DND-41 (cell line): ENCODE measurements at regions not wholly inside any gene's neighbourhood (a gene's known extent, or its start where the extent isn't known, plus 50 kb on each side); places are given as distances from the start of the nearest gene placed in this dataset.

Experiments
- ATAC-seq: fragments of 200-7000 bp; cut with Tn5 transposase; 3 replicates; pipeline ENCODE4 v1.9.1; 2021; ENCODE audit warnings: low read depth; ENCODE audit not compliant: insufficient read depth
- DNase-seq: peaks from one replicate; pipeline ENCODE4 v3.0.0-alpha.2; 2020
- H2AFZ ChIP-seq: 2 replicates; pipeline ENCODE4 v1.6.0; 2012; ENCODE audit warnings: low read depth, low read length
- H3K27ac ChIP-seq: 2 replicates; pipeline ENCODE4 v1.5.1; 2012; ENCODE audit warnings: low read length, inconsistent platforms
- H3K27me3 ChIP-seq: fragments of 200-600 bp; sonication (generic); 2 replicates; pipeline ENCODE4 v1.6.0; 2012; ENCODE audit warnings: low read length, mild to moderate bottlenecking, inconsistent platforms; ENCODE audit not compliant: insufficient read depth, poor library complexity
- H3K36me3 ChIP-seq: 2 replicates; pipeline ENCODE4 v1.5.1; 2012; ENCODE audit warnings: low read length, inconsistent platforms; ENCODE audit not compliant: insufficient read depth
- H3K4me1 ChIP-seq: 2 replicates; pipeline ENCODE4 v1.5.1; 2012; ENCODE audit warnings: mild to moderate bottlenecking, low read length; ENCODE audit not compliant: insufficient read depth
- H3K4me2 ChIP-seq: 2 replicates; pipeline ENCODE4 v1.6.0; 2012; ENCODE audit warnings: mild to moderate bottlenecking, moderate library complexity, low read length, inconsistent platforms; ENCODE audit not compliant: insufficient read depth
- H3K4me3 ChIP-seq, 2 experiments: fragments of 200-600 bp in 1 of 2; shearing (Covaris generic) in 1 of 2; 2 replicates each; pipeline ENCODE4 v1.5.1; 2012 to 2016; ENCODE audit warnings: inconsistent platforms in 2 of 2, low read length in 2 of 2, mild to moderate bottlenecking in 2 of 2, low read depth in 1 of 2, moderate library complexity in 1 of 2
- H3K79me2 ChIP-seq: 2 replicates; pipeline ENCODE4 v1.6.0; 2012; ENCODE audit warnings: low read length, inconsistent platforms; ENCODE audit not compliant: insufficient read depth
- H3K9ac ChIP-seq: 2 replicates; pipeline ENCODE4 v1.6.0; 2012; ENCODE audit warnings: low read depth, mild to moderate bottlenecking, inconsistent platforms, low read length, moderate library complexity
- H3K9me3 ChIP-seq: 2 replicates; pipeline ENCODE4 v1.5.1; 2012; ENCODE audit warnings: low read length, moderate library complexity, mild to moderate bottlenecking, inconsistent platforms; ENCODE audit not compliant: insufficient read depth, severe bottlenecking
- H4K20me1 ChIP-seq: 2 replicates; pipeline ENCODE4 v1.6.0; 2012; ENCODE audit warnings: low read length; ENCODE audit not compliant: insufficient read depth
- CTCF ChIP-seq: IDR thresholded peaks from 2 replicates; pipeline ENCODE4 v1.5.1; 2012; ENCODE audit warnings: borderline replicate concordance, low read length, moderate library complexity, mild to moderate bottlenecking; ENCODE audit not compliant: poor library complexity, severe bottlenecking; ENCODE audit errors: extremely low read depth
- EZH2 ChIP-seq: IDR thresholded peaks from 3 replicates; pipeline ENCODE4 v1.6.1; 2012; ENCODE audit warnings: borderline replicate concordance, low read depth, mild to moderate bottlenecking, moderate library complexity, low read length, inconsistent platforms; ENCODE audit not compliant: severe bottlenecking

- no peaks in the 10 kb centered on the region for H3K79me2 ChIP-seq
- ATAC-seq (no peak), DNase-seq (no peak)
- no peaks in the 10 kb centered on the region for H4K20me1 ChIP-seq
- H3K27ac ChIP-seq: no peak overlapping the region
- H3K9me3 ChIP-seq: no peaks in the 10 kb centered on the region
- no peak for TF ChIP-seq EZH2
- TF ChIP-seq CTCF: no peak
- H2AFZ ChIP-seq: no peak overlapping the region
- H3K4me3 ChIP-seq: no peak overlapping the region
- H3K9ac ChIP-seq: no peak overlapping the region
- no peaks in the 10 kb centered on the region for H3K27me3 ChIP-seq
- H3K4me2 ChIP-seq: no peak overlapping the region
- H3K36me3 ChIP-seq: no peaks in the 10 kb centered on the region
- no peaks in the 10 kb centered on the region for H3K4me1 ChIP-seq
Measured at GRCh38 chr13:74847966-74848365, 634.0 kb downstream of the TBC1D4 start.

GRCh38 chr13:74845806-74846205 is 636.2 kb downstream of the TBC1D4 start:
- no peaks in the 10 kb centered on the region for H3K4me1 ChIP-seq
- no peak overlapping the region for H3K27ac ChIP-seq
- H3K4me2 ChIP-seq: no peak overlapping the region
- H3K4me3 ChIP-seq: no peak overlapping the region
- no peaks in the 10 kb centered on the region for H4K20me1 ChIP-seq
- no peaks in the 10 kb centered on the region for H3K27me3 ChIP-seq
- H3K9me3 ChIP-seq: no peaks in the 10 kb centered on the region
- DNase-seq: no peak
- TF ChIP-seq CTCF (no peak), EZH2 (no peak)
- no peak overlapping the region for H3K9ac ChIP-seq
- no peak overlapping the region for H2AFZ ChIP-seq
- no peaks in the 10 kb centered on the region for H3K36me3 ChIP-seq
- no peak for ATAC-seq
- H3K79me2 ChIP-seq: no peaks in the 10 kb centered on the region

GRCh38 chr13:74841651-74842050 is 640.3 kb downstream of the TBC1D4 start:
- no peak overlapping the region for H3K27ac ChIP-seq
- no peak overlapping the region for H3K4me2 ChIP-seq
- H3K36me3 ChIP-seq: no peaks in the 10 kb centered on the region
- no peaks in the 10 kb centered on the region for H3K27me3 ChIP-seq
- DNase-seq: no peak
- no peak overlapping the region for H3K9ac ChIP-seq
- no peaks in the 10 kb centered on the region for H3K4me1 ChIP-seq
- no peaks in the 10 kb centered on the region for H4K20me1 ChIP-seq
- H3K79me2 ChIP-seq: no peaks in the 10 kb centered on the region
- no peaks in the 10 kb centered on the region for H3K9me3 ChIP-seq
- no peak overlapping the region for H3K4me3 ChIP-seq
- no peak overlapping the region for H2AFZ ChIP-seq
- TF ChIP-seq EZH2: no peak
- TF ChIP-seq CTCF: no peak
- no peak for ATAC-seq

GRCh38 chr13:74841123-74841522 is 640.8 kb downstream of the TBC1D4 start:
- Histone ChIP-seq H3K27me3 (no peaks in the 10 kb centered on the region), H3K27ac (no peak overlapping the region), H2AFZ (no peak overlapping the region), H3K4me2 (no peak overlapping the region), H4K20me1 (no peaks in the 10 kb centered on the region), H3K9ac (no peak overlapping the region), H3K4me3 (no peak overlapping the region), H3K9me3 (no peaks in the 10 kb centered on the region), H3K36me3 (no peaks in the 10 kb centered on the region), H3K79me2 (no peaks in the 10 kb centered on the region), H3K4me1 (no peaks in the 10 kb centered on the region)
- no peak for TF ChIP-seq EZH2
- TF ChIP-seq CTCF: no peak
- DNase-seq (no peak), ATAC-seq (no peak)
